ENCODE measurements at regions not wholly inside any gene's neighbourhood (a gene's known extent, or its start where the extent isn't known, plus 50 kb on each side); places are given as distances from the start of the nearest gene placed in this dataset.

DNA sequence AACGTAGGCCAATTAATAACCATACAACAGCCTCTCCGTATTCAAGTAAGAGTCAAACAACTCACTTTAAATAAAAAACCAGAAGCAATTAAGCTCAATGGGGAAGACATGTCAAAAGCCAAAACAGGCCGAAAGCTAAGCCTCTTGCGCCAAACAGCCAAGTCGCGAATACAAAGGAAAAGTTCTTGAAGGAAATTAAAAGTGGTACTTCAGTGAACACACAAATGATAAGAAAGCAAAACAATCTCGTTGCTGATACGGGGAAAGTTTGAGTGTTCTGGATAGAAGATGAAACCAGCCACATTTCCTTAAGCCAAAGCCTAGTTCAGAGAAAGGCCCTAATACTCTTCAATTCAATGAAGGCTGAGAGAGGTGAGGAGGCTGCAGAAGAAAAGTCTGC is 53.4 kb downstream of the SIPA1L2 start:
- H3K9me3 ChIP-seq (ENCODE audit: control insufficient read depth, insufficient read depth, low read depth, low read length): no peaks in the 10 kb centered on the region
- ATAC-seq: no peak
- no peaks in the 10 kb centered on the region for H3K27me3 ChIP-seq (ENCODE audit: control insufficient read depth, insufficient read depth, low read length)
- TF ChIP-seq SIN3A (IDR thresholded peaks at IDR 0.05; ENCODE audit: borderline replicate concordance, insufficient read depth, low read depth, low read length) (no peak), POLR2AphosphoS5 (IDR thresholded peaks at IDR 0.05; ENCODE audit: low read depth, low read length) (no peak), TCF7L2 (IDR thresholded peaks at IDR 0.05; ENCODE audit: low read depth, low read length) (no peak)
- TF ChIP-seq, protein P1, sequence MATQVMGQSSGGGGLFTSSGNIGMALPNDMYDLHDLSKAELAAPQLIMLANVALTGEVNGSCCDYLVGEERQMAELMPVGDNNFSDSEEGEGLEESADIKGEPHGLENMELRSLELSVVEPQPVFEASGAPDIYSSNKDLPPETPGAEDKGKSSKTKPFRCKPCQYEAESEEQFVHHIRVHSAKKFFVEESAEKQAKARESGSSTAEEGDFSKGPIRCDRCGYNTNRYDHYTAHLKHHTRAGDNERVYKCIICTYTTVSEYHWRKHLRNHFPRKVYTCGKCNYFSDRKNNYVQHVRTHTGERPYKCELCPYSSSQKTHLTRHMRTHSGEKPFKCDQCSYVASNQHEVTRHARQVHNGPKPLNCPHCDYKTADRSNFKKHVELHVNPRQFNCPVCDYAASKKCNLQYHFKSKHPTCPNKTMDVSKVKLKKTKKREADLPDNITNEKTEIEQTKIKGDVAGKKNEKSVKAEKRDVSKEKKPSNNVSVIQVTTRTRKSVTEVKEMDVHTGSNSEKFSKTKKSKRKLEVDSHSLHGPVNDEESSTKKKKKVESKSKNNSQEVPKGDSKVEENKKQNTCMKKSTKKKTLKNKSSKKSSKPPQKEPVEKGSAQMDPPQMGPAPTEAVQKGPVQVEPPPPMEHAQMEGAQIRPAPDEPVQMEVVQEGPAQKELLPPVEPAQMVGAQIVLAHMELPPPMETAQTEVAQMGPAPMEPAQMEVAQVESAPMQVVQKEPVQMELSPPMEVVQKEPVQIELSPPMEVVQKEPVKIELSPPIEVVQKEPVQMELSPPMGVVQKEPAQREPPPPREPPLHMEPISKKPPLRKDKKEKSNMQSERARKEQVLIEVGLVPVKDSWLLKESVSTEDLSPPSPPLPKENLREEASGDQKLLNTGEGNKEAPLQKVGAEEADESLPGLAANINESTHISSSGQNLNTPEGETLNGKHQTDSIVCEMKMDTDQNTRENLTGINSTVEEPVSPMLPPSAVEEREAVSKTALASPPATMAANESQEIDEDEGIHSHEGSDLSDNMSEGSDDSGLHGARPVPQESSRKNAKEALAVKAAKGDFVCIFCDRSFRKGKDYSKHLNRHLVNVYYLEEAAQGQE (IDR thresholded peaks at IDR 0.05; ENCODE audit: insufficient read depth in 1 of 2, low read depth in 2 of 2, low read length in 1 of 2): no peak
- TF ChIP-seq, protein P2, sequence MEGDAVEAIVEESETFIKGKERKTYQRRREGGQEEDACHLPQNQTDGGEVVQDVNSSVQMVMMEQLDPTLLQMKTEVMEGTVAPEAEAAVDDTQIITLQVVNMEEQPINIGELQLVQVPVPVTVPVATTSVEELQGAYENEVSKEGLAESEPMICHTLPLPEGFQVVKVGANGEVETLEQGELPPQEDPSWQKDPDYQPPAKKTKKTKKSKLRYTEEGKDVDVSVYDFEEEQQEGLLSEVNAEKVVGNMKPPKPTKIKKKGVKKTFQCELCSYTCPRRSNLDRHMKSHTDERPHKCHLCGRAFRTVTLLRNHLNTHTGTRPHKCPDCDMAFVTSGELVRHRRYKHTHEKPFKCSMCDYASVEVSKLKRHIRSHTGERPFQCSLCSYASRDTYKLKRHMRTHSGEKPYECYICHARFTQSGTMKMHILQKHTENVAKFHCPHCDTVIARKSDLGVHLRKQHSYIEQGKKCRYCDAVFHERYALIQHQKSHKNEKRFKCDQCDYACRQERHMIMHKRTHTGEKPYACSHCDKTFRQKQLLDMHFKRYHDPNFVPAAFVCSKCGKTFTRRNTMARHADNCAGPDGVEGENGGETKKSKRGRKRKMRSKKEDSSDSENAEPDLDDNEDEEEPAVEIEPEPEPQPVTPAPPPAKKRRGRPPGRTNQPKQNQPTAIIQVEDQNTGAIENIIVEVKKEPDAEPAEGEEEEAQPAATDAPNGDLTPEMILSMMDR (IDR thresholded peaks at IDR 0.05): no peak
- no peak for DNase-seq (ENCODE audit: low read depth, low spot score)
- CTCF ChIA-PET: no interaction called here
- H3K27ac ChIP-seq (ENCODE audit: low read length): no peak overlapping the region
- H3K4me3 ChIP-seq (ENCODE audit: low read depth in 2 of 2, low read length in 2 of 2): no peak overlapping the region
- intact Hi-C loops (cut with micrococcal nuclease; ENCODE audit: unreplicated experiment) (no loop called here), in situ Hi-C loops (cut with HindIII; ENCODE audit: low pct_unique_long_range_greater_than_20kb, low sequenced_read_pairs) (no loop called here)
- H3K36me3 ChIP-seq (ENCODE audit: control insufficient read depth, insufficient read depth, low read length): no peaks in the 10 kb centered on the region
- POLR2A ChIA-PET: no interaction called here
- no TSS peak for BruUV-seq (replicated peaks)
- no peaks in the 10 kb centered on the region; the same call in 1 of the 2 replicates for H3K4me1 ChIP-seq (ENCODE audit: control insufficient read depth, insufficient read depth, low read length)

DNA sequence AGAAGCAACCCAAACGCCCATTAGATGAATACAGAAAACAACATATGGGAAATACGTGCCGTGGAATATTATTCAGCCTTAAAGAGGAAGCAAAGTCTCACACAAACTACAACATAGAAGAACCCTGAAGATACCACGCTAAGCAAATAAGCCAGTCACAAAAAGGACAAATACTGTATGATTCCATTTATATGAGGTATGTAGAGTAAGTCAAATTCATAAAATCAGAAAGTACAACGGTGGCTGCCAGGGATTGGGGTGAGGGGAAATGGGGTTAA is 54.2 kb downstream of the SIPA1L2 start:
- Histone ChIP-seq H3K4me1 (ENCODE audit: control insufficient read depth, insufficient read depth, low read length) (no peaks in the 10 kb centered on the region; the same call in 1 of the 2 replicates), H3K9me3 (ENCODE audit: control insufficient read depth, insufficient read depth, low read depth, low read length) (no peaks in the 10 kb centered on the region), H3K27me3 (ENCODE audit: control insufficient read depth, insufficient read depth, low read length) (no peaks in the 10 kb centered on the region), H3K36me3 (ENCODE audit: control insufficient read depth, insufficient read depth, low read length) (no peaks in the 10 kb centered on the region), H3K27ac (ENCODE audit: low read length) (no peak overlapping the region), H3K4me3 (ENCODE audit: low read depth in 2 of 2, low read length in 2 of 2) (no peak overlapping the region)
- in situ Hi-C loops (cut with HindIII; ENCODE audit: low pct_unique_long_range_greater_than_20kb, low sequenced_read_pairs) (no loop called here), intact Hi-C loops (cut with micrococcal nuclease; ENCODE audit: unreplicated experiment) (no loop called here)
- POLR2A ChIA-PET: no interaction called here
- no peak for DNase-seq (ENCODE audit: low read depth, low spot score)
- CTCF ChIA-PET: no interaction called here
- TF ChIP-seq, protein P2 (IDR thresholded peaks at IDR 0.05): no peak
- TF ChIP-seq SIN3A (IDR thresholded peaks at IDR 0.05; ENCODE audit: borderline replicate concordance, insufficient read depth, low read depth, low read length): no peak
- TF ChIP-seq POLR2AphosphoS5 (IDR thresholded peaks at IDR 0.05; ENCODE audit: low read depth, low read length): no peak
- no peak for TF ChIP-seq TCF7L2 (IDR thresholded peaks at IDR 0.05; ENCODE audit: low read depth, low read length)
- TF ChIP-seq, protein P1 (IDR thresholded peaks at IDR 0.05; ENCODE audit: insufficient read depth in 1 of 2, low read depth in 2 of 2, low read length in 1 of 2): no peak
- ATAC-seq: no peak
- no TSS peak for BruUV-seq (replicated peaks)
